ENCODE measurements at regions not wholly inside any gene's neighbourhood (a gene's known extent, or its start where the extent isn't known, plus 50 kb on each side); places are given as distances from the start of the nearest gene placed in this dataset.
"Not testable (repeated sequence)": the region's sequence is repeated elsewhere in the genome, so short reads cannot be mapped to it uniquely, and the experiment has no call there.

DNA sequence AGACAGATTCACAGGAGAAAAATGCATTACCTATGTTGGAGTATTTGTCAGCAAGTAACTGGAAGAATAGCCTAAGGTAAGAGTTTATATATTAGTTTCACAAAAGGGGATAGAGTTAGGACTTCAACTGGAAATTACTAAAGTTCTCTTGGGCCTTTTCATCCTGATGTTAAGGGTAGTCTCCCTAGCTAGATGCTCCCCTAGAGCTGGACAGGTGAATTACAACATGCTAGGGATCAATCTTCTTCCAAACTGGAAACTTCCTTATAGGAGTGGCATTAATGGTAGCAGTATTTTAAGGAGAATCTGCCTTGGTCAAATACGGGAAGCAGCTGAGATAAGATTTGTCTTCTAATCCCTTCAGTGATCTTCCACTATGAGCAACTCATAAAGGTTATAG lies 632.8 kb upstream of the RAG2 start:
- no peak for DNase-seq

DNA sequence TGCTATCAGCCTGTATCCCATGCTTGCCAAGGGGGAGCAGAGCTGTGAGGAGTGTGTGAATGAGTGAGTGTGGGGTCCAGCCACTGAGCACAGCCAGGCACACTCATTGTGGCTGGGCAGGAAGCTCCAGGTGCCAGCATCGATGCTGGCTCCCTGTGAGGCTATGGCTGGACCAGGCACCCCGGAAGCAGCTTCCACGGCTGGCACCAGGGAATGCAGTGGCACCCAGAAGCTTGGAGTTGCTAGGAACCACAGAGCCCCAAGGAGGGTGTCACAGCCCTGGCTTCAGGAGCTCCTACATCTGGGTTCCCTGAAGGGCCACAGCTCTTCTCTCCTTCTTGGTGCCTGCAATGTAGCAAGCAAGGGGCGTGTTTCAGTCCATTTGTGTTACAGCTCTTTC lies 625.9 kb upstream of the RAG2 start:
- no peak for DNase-seq

DNA sequence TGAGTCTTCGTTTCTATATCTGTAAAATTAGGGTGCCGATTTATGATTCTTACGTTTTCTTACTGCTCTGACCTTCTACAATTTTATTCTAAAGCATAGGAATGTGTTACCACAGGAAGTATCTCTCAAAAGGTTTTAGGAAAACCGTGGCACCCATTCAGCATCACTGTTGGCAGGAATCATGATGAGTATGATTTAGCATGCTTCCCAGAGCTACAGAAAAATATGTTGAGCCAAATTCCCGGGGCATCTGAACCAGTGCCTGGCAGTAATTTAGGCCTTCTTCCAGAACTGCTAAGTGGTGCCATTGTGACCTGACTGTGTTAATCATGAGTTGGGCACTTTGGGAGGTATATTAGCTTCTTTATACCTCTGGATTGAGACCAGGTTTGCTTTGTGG lies 605.0 kb upstream of the RAG2 start:
- no peak for DNase-seq

DNA sequence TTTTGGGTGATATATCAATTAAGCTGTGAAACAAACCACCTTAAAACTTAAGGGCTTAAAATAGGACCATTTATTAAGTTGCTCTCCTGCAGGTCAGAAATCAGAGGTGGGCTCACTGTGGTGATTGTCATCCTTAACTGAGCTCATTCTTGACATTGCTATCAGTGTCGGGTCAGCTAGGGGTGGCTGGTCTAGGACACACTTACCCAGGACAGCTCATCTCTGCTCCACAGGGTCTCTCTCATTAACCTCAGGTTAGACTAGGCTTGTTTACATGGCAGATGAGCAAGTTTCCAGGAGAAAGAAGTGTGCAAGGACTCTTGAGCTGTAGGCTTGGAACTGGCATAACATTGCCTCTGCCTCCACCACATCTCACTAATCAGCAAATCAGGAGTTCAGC lies 601.0 kb upstream of the RAG2 start:
- DNase-seq, result no peak

DNA sequence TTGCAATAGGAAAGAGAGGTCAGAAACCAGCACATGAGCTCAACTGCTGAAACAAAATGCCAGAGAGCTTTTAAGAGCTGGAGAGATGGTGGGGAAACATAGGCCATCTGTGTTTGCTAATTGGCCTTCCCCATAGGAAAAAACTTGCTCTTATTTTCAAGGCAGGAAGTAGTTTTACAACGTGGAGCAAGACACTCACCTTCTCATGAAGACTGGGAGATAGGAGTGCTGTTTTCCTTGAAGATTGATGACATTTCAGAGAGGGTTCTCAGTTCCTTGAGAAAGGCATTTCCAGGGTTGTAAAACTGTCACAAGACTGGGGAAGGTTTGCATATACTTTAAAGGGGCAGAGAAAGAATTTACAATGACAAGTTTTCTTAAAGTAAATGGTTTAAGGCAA lies 586.3 kb upstream of the RAG2 start:
- no peak for DNase-seq

DNA sequence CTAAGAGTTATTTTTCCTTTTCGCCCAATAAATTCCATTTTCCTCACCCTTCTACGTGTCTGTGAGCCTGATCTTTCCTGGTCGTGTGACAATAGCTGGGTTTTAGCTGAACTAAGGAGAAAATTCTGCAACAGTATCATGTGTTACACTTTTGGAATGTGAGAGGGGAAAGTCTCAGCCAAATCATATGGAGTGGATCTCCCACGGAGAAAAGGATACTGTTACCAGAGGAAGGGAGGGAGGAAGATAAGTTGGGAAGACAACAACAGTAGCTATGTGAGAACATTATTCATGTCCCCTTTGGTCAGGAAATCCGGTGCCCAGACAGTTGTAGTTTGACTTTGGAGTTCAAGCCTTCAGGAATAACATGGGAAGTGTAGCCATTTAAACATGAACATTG lies 584.0 kb upstream of the RAG2 start:
- no peak for DNase-seq

DNA sequence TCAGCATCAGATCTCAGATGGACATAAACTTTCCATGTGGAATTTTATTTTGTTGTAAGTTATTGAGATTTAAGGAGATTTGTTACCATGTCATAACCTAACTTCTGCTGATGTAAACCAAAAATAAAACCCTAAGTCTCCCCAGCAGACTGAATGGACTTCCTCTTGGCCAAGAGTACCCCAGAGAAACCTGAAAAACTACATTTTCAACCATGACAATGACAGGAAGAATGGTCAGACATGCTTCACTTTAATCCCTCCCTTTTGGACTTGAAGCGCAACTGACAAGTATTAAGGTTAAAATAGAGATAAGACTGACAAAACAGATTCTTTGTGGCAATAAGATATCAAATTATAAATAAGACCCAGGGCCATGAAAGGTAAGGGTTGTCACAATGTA lies 579.7 kb upstream of the RAG2 start:
- no peak for DNase-seq

DNA sequence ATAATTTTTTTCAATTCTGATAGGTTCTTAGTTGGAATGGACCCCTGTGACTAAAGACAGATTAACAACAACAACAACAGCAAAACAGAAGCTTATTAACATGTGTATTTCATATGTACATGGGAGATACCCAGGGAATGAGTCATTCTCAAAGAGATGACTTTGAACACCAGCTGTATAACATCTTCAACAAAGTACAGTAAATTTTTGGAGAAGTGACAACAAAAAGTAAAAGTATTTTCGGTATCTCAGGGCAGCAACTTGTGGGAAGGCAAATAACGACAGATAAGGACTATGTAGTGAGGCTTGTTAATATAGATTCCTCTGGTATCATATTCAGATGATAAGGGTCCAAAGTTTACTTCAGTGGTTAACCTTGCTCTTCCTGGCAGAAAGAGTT lies 573.4 kb upstream of the RAG2 start:
- DNase-seq, result no peak

DNA sequence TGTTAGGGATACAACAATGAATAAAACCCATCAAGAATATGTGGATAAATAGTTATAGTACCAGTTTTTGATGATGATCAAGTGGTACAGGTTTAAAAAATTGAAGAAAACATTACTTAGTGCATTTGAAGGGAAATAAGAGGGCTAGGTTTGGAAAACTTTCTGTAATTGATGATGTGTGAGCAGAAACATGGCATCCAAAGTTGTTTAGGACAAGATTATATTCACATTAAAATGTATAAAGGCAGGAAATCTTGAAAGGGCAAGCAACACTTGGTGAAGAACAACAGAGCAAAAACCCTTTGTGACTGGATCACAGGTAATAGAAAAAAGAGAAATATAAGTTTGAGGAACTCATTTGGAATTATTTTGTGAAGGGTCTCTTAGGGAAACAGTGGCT lies 572.3 kb upstream of the RAG2 start:
- no peak for DNase-seq

DNA sequence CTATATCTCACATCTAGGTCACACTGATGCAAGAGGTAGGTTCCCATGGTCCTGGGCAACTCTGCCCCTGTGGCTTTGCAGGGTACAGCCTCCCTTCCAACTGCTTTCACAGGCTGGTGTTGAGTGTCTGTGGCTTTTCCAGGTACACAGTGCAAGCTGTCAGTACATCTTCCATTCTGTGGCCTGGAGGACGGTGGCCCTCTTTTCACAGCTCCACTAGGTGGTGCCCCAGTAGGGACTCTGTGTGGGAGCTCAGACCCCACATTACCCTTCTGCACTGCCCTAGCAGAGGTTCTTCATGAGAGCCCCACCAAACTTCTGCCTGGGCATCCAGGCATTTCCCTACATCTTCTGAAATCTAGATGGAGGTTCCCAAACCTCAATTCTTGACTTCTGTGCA lies 547.4 kb upstream of the RAG2 start:
- not testable (repeated sequence) for DNase-seq

DNA sequence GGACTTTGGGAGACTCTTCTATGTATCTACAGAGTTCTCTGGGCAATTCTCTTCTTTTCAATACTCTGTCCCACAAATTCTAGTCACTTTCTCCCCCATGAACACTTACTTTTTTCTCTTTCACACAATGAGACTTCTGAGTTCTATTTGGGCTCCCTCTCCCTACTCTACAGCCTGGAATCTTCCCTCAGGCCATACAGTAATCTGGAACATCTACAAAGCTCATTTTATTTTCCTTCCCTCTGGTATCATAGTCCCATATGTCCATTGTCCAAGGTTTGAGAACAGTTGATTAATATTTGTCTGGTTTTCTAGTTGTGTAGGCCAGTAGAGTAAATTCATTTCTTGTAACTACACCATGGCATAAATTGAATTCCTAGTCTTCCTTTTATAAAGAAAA lies 544.6 kb upstream of the RAG2 start:
- DNase-seq, result no peak

DNA sequence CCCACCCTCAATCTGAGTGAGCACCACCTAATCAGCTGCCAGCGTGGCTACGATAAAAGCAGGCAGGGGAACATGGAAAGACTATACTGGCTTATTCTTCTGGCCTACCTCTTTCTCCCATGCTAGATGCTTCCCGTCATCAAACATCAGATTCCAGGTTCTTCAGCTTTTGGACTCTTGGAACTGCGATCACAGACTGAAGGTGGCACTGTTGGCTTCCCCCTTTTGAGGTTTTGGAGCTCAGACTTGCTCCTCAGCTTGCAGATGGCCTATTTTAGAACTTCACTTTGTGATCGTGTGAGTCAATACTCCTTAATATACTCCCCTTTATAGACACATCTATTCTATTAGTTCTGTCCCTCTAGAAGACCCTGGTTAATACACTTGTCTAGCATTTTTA lies 543.7 kb upstream of the RAG2 start:
- no peak for DNase-seq

DNA sequence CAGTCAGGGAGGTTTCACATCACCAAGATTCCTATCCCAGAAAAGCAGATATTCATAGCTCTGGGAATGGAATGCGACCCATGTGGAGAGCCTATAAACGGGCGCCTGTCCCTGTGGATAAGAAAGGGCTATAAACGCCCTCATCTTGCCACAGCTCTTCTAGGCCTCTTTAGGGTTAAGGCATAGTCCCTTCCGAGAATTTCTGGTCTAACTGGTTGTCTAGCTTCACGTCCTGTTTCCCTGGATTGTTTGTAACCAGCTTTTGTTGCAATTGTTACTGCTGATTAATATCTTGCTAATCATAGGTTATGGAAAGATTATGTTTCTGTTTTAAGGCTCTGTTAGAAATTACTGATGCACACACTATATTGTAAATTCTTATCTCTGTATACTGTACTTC lies 537.6 kb upstream of the RAG2 start:
- DNase-seq, result not testable (repeated sequence)

DNA sequence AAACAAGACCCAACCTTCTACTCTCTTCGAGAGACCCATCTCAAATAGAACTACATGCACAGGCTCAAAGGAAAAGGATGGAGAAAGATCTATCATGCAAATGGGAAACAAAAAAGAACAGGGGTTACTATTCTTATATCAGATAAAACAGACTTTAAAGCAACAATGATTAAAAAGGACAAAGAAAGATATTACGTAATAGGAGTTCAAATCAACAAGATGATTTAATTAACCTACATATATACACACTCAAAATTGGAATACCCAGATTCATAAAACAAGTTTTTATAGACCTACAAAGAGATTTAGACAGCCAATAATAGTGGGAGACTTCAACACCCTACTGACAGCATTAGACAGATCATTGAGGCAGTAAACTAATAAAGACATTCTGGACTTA lies 536.6 kb upstream of the RAG2 start:
- no peak for DNase-seq

DNA sequence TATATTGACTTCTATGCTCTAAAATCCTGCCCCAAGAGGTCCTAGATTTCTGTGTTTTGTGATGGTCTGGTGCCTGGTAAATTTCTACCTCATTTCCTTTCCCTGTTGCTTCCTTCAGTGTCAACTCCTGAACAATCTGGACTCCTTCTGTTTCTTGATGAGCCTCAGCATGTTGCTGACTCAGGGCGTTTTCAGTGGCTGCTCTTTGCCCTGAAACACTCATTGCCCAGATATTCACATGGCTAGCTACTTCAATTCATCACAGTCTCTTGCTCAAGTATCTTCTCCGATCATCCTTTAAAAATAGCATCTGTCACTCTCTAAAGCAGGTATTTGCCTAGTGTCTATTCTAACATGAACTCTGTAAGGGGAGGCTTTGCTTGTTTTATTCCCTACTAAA lies 526.3 kb upstream of the RAG2 start:
- no peak for DNase-seq

DNA sequence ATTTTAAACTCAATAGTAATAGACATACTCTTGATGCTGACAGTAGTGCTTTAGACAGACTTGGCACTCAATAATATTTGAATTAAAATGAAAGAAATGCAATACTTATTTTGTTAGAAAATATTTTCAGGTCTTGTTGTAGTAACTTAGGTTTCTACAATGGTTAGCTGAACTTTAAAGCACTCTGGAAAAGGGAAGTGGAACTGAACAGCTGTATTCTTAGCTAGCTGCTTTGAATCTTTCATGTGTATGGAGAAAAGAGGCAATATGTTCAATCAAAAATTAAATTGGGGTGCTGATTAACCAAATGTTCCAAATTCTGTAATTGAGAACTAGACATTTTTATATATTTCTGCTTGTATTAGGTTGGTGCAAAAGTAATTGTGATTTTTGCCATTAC lies 517.9 kb upstream of the RAG2 start:
- no peak for DNase-seq

DNA sequence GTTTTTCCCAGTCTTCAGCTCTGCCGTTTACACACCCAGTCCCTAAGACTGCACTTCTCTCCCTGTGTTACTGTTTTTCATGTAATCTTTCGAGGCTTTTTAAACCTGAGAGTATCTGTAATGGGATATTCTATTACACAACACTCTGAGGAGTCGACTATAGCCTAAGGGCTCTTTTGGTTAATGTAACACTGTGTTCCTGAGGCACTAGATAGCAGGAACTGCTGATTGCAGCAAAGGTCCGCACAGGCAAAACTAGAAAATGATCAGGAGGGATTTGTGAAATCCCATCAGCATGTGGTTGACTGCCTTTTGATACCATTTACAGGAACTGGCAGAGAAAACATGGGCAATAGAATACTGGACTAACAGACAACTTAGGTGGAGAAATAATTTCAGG lies 512.3 kb upstream of the RAG2 start:
- no peak for DNase-seq

DNA sequence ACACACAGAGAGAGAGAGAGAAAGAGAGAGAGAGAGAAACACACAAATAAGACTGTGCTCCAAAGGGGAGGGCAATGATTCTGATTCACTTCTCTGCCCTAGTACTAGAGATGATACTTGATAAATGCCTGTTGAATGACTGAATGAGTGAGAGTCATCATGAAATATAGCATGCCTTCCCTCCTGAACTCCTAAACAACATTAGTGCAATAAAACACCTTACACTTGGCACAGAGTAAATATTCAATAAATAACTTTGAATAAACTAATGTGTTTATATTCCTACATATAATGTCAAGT lies 511.2 kb upstream of the RAG2 start:
- no peak for DNase-seq

DNA sequence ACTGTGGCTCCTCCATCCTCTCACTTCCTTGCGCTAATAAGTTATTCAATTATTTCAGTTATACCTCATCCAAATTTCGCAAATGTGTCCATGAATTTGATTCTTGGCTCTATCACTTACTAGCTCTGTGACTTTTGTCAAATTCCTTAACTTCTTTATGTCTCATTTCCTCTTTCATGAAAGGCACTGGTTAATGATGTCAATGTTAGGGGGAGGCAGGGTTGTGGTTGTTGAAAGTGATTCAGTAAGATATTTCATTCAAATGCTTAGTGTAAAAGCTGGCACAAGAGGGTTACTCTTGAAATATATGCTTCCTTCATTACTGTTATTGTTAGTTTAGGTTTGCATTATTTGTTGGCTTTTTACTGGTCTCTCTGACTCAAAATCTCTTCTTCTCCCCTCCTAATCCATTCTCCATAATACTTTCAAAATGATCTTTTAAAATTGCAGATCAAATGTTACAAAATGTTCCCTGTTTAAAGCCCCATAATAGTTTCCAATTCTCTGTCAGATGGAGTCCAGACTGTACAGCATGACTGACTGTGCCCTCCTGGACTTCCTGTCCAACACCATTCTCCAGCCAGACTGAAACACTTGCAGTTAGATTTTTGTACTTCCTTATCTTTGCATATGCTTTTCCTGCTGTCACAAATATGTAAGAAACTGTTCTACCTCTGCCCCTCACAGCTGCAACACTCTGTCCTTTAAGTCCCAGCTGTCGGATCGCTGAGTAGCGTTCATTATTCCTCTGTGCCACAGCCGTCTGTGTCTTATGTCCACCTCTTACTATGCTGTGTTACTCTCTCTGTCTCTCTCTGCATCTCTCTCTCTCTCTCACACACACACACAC lies 510.6 kb upstream of the RAG2 start:
- no peak for DNase-seq

DNA sequence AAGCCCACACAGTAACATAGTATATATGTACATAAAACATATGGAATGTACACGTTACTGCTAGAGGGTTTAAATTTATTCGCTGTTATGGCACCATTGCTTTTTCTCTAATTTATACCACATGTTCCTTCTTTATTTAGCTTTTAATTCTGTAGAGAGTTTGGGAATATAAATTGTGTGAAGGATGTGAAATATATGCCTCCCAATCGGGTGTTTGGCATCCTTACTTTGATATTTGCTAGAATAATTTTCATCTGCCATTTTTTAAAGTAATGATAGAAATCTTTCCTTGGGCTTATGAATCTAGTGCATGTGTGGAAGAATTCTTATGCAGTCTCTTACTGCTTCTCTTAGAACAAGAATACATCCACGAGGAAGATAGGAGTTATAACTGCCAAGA lies 509.8 kb upstream of the RAG2 start:
- DNase-seq, result no peak

DNA sequence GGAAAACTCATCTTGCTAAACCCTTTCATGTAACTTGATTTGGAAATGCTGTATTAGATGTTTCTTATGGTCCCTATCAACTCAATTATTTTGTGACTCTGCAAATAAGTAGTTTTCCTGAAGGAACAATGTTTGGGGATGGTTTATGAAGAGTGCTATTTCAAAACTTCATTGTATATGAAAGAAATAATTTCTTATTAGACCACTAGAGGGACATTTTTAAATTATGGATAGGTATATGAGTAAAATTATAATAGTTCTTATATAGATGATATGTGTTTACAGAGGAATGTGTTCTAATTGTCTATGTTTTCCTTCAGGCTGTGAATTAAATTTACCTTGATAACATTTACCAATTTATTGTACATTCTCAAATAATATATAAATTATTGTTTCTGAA lies 509.4 kb upstream of the RAG2 start:
- no peak for DNase-seq

DNA sequence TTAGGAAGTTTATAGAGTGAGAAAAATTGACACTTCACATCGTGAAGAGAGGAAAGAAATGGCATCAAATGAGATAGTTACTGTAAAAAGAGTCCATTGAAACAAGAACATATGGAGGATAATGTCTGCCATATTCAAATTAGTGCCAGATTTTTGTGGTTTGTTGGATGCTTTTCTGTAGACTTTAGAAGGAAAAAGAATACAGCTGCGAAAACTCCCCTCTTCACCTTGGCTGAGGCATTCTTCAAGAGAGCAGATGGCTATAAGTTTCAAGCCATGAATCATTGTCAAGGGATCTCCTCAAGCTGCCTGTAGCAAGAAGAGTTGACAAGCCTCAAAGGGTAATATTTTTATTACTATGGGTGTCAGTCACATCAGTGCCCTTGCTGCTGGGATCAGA lies 507.4 kb upstream of the RAG2 start:
- DNase-seq, result no peak

DNA sequence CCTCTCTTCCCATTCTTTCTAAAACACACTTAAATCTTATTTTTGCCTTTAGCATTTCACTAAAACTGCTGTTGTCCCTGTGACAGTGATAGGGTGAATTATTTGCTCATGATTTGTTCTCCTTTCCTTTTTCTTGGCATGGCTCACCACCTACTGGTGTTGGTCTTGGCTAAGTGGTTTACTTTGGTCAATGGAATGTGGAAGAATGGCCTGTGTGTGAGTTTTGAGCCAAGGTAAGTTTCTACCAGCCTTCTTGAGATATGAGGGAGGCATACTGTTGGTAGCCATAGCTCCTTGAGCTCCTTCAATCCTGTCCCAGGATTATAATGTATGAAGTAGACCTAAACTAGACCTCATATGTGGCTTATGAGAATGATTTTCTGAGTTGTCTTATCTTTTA lies 506.3 kb upstream of the RAG2 start:
- DNase-seq, result no peak

DNA sequence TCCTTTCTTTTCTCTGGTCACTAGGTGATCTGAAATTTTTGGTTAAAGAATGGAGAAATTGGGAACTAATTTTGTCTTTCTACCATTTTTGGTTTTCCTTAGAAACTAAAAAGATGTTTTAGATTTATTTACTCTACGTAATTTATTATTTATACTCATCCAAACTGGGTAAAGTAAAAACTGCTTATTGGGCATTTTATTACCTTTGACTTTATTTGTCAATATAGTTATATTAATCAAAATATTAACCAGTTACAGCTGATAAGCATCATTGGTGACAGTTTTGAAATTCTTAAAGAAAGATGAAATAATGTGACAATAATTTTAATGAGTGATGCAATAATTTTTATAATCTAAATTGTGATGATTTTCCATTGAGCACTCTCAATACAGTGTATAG lies 502.0 kb upstream of the RAG2 start:
- no peak for DNase-seq

DNA sequence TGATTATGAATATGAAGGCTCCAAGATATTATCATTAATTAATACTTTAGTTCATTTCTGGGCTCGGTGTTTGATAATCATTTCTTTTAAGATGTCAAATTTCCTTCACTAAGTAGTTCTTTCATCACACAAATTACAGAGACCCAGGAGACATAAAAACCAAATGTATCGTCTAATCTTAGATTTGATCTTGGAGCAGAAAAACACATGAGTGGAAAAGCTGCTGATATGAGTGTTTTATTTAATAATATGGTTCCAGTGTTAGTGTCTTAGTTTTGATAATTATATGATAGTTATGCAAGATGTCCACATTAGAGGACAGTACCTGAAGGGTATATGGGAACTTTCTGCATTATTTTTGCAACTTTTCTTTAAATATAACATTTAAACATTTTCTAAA lies 494.5 kb upstream of the RAG2 start:
- DNase-seq, result no peak

DNA sequence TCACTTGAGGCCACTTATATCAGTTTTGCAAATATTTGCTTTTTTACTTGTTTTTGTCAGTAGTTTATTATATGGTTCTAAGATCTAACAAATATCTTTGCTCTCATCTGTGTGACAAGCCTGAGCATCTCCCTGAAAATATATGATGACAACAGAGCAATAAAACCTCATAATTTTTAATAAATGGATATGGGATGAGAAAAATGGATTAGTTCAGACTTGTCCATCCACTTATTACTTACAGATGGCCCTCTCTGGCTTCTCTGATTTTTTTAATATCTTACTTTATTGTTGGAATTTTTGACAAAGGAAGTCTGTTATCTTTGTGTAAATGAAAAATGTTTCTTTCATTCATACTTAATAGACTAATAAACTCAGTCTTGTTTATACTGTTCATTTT lies 491.4 kb upstream of the RAG2 start:
- no peak for DNase-seq

All from DMS79 (cell line).